Myocyte (in vitro differentiated cells): ENCODE measurements at regions not wholly inside any gene's neighbourhood (a gene's known extent, or its start where the extent isn't known, plus 50 kb on each side); places are given as distances from the start of the nearest gene placed in this dataset.
"Not testable (repeated sequence)": the region's sequence is repeated elsewhere in the genome, so short reads cannot be mapped to it uniquely, and the experiment has no call there.

Experiments
- DNase-seq: peaks from one replicate; pipeline ENCODE4 v3.0.0-alpha.2; 2012; ENCODE audit warnings: low read depth

GRCh38 chr2:234164493-234165413 lies 114.3 kb downstream of the SPP2 start:
- no peak for DNase-seq

DNA sequence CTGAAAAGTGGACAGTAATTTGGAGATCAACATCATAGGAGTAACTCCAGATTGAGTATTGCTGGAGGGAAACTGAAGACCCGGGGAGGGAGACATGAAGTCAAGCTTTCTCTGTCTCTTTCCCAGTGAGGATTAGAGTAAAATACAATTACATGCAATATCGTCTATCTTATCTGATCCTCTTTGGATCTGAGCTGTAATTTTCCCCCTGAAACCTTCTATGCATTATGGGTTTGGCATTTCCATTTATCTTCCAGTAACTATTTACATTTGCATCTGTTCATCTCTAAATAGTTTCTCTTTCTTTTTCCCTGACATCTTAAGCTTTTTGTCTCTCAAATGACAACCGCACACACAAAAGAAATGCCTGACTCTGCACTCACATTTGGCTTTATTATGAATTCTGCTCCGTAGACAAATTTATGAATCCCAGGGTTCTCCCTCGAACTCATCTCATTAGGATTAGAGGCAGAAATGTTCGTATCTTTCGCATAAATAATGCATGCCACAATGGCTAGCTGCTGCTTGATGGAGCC lies 113.1 kb downstream of the SPP2 start:
- DNase-seq = no peak

GRCh38 chr2:234162861-234163260 lies 112.4 kb downstream of the SPP2 start:
- DNase-seq = no peak

- DNase-seq = no peak
Measured at GRCh38 chr2:234161932-234162331, 111.4 kb downstream of the SPP2 start.

DNA sequence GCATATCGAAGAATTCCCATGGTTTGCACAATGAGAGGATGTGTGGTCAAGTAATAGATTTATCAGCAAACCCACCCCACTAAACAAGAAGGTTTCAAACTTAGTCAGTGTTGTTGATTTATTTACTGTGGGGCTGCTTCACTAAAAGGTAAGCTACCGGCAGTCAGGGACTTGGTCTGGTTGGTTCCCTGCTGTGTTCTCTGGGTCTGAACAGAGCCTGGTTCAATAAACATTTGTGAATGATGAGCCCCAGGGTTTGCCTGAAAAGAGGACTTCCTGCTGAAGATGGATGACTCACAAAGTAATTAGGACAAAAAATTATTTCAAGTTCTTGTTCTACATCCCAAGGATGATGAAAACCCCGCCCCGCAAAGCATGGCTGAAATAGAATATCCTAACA lies 108.3 kb downstream of the SPP2 start:
- no peak for DNase-seq

DNA sequence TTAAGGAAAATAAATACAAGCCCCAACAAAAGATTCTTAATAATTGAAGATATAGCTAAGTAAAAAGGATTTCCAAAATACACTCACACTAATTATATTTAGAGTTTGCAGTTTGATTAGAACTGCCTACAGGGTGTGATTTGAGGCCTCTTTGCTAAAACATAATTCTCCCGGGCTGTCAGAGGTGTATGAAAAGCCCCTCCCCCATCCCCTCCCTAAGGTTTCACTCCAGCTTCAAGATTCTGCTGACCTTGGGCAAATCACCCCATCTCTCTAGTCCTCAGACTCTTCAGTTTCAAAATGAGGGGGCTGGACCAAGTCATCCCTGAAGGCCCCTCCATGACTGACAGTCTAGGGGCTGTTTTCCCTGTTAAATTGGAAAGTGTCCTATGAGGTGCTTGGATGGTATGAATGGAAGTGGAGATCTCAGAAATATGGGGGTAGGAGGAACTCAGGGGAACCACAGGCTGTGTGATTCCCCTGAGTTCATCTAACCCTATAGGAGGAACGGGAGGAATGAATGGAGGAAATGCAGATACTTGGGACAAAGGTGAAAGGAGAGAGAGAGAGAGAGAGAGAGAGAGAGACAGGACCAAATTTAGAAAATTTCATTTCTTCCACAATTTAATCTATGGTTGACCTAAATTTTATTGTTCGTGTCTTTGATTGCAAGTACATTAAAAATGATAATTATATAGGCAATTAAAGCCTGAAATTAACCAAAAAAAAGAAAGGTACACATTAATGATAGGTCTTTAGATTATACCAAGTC lies 107.5 kb downstream of the SPP2 start:
- no peak for DNase-seq

- DNase-seq = no peak
Measured at GRCh38 chr2:234156326-234156725, 105.8 kb downstream of the SPP2 start.

GRCh38 chr2:234152835-234153234 lies 102.3 kb downstream of the SPP2 start:
- DNase-seq = not testable (repeated sequence)

- DNase-seq = no peak
Measured at GRCh38 chr2:234147335-234147861, 96.9 kb downstream of the SPP2 start.

DNA sequence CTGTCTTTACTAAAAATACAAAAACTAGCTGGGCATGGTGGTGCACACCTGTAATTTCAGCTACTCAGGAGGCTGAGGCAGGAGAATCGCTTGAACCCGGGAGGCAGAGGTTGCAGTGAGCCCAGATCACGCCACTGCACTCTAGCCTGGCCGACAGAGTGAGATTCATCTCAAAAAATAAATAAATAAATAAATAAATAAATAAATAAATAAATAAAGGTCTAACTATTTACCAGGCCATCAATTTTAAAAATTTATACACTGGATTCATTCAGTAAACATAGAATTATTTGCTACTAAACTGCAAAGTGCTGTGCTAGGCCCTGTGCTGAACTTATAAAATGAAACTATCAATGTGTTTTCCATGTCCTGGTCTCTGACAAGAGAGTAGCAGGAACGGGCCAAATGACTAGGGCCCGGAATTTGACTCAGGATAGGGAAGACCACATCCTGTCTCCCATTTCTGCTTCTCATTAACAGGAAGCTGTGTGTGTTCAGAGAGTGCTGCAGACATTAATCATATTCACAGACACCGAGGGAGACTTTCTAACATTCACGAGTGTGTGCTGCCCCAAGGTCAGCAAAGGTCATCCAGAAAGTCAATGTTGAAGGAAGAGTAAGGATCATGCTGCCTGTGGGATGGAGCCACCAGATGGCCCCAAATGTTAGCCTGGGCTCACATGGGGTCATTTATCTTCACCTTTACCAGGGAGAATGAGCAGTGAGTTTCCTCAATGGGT lies 95.8 kb downstream of the SPP2 start:
- peak; percentile 74 for DNase-seq

- no peak for DNase-seq
Measured at GRCh38 chr2:234145511-234145910, 95.0 kb downstream of the SPP2 start.

- no peak for DNase-seq
Measured at GRCh38 chr2:234145057-234145456, 94.6 kb downstream of the SPP2 start.

- DNase-seq = no peak
Measured at GRCh38 chr2:234143896-234144295, 93.4 kb downstream of the SPP2 start.

DNA sequence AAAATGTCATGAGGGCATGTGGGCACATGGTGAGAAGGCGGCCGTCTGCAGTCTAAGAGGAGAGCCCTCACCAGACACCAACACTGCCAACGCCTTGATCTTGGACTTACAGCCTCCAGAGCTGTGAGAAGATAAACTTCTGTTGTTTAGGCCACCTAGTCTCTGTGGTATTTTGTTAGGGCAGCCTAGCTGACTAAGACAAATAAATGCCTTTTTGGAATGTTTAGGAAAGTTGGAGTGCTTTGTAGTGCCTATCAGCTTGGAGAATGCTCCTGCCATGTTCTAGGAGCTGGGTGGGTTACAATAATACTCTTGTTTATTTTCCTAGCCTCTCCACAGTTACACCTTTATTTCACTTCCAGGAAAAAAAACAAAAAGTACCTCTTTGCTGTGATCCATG lies 92.0 kb downstream of the SPP2 start:
- DNase-seq = no peak

GRCh38 chr2:234139755-234140154 lies 89.3 kb downstream of the SPP2 start:
- no peak for DNase-seq

- no peak for DNase-seq
Measured at GRCh38 chr2:234138836-234139235, 88.3 kb downstream of the SPP2 start.

- DNase-seq = peak; percentile 20
Measured at GRCh38 chr2:234137400-234138014, 87.0 kb downstream of the SPP2 start.

GRCh38 chr2:234136461-234136860 lies 86.0 kb downstream of the SPP2 start:
- DNase-seq = no peak

GRCh38 chr2:234135750-234136221 lies 85.3 kb downstream of the SPP2 start:
- DNase-seq = peak; percentile 87

DNA sequence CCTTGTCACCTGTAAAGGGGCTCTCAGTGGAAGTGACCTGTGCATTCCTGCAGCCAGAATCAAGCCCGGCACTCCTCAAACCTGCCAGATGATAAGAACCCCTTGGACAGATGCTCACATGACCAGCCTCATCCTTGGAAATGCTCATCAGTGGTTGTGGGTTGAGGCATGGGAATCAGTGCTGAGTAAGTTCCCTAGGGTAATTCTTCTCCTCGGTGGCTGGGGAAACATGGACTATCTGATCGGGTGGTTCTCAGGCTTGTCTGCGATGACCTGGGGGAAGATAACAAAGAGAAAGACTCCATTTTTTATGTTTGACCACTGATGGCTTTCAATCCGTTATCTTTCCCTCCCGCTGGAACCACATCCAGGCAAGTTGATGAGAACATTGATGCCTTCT lies 84.0 kb downstream of the SPP2 start:
- no peak for DNase-seq

DNA sequence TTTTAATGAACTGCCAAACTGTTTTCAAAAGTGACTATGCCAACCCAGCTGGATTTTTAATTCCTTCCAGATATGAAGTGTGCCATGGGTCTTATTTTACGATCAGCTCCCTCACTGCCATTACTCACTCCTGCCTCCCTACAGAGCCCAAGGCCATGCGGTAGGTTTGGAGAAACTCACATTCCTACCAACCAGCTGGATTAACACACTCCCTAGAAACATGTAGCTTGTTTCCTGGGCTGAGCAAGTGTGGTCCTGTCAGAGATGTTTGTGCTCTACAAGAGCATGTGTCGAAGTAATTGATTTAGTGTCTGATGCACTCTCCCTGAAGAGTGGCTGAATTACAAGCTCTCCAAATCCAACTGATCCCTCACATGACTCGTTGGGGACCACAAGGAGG lies 82.5 kb downstream of the SPP2 start:
- peak; percentile 68 for DNase-seq
